ENCODE measurements at regions not wholly inside any gene's neighbourhood (a gene's known extent, or its start where the extent isn't known, plus 50 kb on each side); places are given as distances from the start of the nearest gene placed in this dataset.

DNA sequence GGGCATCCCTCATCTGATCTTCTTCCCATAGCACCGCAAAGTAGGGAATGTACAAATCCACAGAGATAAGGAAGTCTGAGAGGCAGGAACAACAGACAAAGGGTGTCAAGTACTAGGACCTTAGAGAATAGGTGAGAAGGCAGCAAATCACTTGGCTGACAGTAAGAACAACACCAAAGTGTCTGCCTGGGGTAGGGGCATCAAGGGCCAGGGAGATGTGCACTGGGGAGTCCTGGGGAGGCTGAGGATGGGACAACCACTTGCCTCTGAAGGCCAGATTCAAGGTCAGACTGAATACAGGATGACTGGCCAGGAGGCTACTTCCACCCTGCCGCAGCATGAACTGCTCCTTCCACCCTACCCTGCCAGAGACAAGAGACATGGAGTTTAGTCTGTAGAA, 1040.8 kb downstream of the BCL11B start:
- H3K9me3 ChIP-seq, result no peaks in the 10 kb centered on the region
- H3K27ac ChIP-seq, result no peak overlapping the region
- H3K4me3 ChIP-seq, result no peak overlapping the region
- TF ChIP-seq CTCF (IDR thresholded peaks at IDR 0.05), result no peak
- no peak for TF ChIP-seq POLR2A (IDR thresholded peaks at IDR 0.05)
- TF ChIP-seq POLR2AphosphoS5 (IDR thresholded peaks at IDR 0.05), result no peak
- no peak for DNase-seq (ENCODE audit: low spot score)
- peaks cover 2% of the 10 kb centered on the region for H3K27me3 ChIP-seq (replicated peaks; ENCODE audit: insufficient read depth)
- 78% methylated on average over 2 of the region's 2 CpGs for WGBS
- no peaks in the 10 kb centered on the region for H3K36me3 ChIP-seq
- H3K4me1 ChIP-seq (replicated peaks), result no peaks in the 10 kb centered on the region
- intact Hi-C loops (cut with DNase I), result no loop called here

DNA sequence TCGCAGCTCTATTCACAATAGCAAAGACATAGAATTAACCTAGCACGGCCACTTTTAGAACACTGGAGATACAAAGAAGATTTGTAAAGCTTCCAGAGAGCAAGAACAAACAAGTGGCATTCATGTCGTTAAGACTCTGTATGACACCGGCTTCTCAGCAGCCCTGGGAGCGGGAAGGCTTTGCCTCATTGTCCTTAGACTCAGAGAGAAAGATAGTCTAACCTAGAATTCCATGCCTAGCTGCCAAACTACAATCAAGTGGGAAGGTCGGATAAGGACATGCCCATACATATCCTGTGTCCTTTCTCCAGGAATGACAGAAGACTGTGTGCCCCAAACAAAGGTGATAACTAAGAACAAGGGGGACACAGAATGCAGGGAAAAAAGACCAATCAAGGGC, 1038.3 kb downstream of the BCL11B start:
- H3K9me3 ChIP-seq, result no peaks in the 10 kb centered on the region
- TF ChIP-seq POLR2AphosphoS5 (IDR thresholded peaks at IDR 0.05) (no peak), POLR2A (IDR thresholded peaks at IDR 0.05) (no peak), CTCF (IDR thresholded peaks at IDR 0.05) (no peak)

DNA sequence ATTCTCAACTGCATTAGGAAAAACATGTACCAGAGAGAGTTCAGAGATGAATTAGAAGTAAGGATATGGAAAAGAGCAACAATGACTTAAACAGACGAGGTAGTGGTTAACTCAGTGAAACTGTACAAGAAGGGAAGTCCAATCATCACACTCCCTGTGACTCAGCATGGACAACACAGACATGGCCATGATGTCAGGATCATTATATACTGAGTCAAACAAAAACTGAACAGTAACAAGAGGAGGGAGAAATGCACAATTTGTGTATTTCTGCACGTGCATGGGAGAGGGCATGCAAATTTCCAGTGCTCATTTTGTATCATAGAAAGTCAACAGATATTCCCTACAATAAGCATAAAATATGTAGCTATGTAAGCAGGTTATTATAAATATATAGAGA, 1037.8 kb downstream of the BCL11B start:
- H3K27ac ChIP-seq, result no peak overlapping the region
- no peak overlapping the region for H3K4me3 ChIP-seq
- 80% methylated on average over 2 of the region's 2 CpGs for WGBS
- no peaks in the 10 kb centered on the region for H3K36me3 ChIP-seq
- TF ChIP-seq CTCF (IDR thresholded peaks at IDR 0.05), result no peak
- H3K9me3 ChIP-seq, result no peaks in the 10 kb centered on the region
- intact Hi-C loops (cut with DNase I), result no loop called here
- no peak for DNase-seq (ENCODE audit: low spot score)
- no peaks in the 10 kb centered on the region for H3K4me1 ChIP-seq (replicated peaks)
- peaks cover 2% of the 10 kb centered on the region for H3K27me3 ChIP-seq (replicated peaks; ENCODE audit: insufficient read depth)

More for the DNA sequence above, 1038.3 kb downstream of the BCL11B start:
- no peak overlapping the region for H3K4me3 ChIP-seq
- H3K4me1 ChIP-seq (replicated peaks), result no peaks in the 10 kb centered on the region
- peaks cover 2% of the 10 kb centered on the region for H3K27me3 ChIP-seq (replicated peaks; ENCODE audit: insufficient read depth)
- DNase-seq (ENCODE audit: low spot score), result no peak
- no peaks in the 10 kb centered on the region for H3K36me3 ChIP-seq
- WGBS, result 54% methylated on average over 6 of the region's 6 CpGs
- no peak overlapping the region for H3K27ac ChIP-seq
- intact Hi-C loops (cut with DNase I), result no loop called here

DNA sequence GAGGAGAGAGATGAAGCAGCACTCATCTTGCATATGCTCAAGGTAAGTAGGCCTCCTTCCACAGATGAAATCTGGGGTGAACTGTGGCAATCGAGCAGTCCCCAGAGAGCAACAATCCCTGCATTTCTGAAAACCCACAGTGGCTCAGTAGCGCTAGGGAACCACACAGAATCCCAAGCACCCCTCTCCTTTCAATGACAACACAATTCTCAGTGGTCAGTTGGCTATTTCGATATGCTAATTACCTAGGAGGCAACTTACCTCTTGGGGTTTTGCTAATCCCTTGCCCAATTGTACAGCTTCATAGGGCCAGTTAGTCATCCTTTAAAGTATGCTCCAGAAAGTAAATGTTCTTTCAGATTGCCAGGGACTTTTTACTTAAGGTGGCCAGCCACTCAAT, 1035.7 kb downstream of the BCL11B start:
- 89% methylated on average over 3 of the region's 3 CpGs for WGBS
- Histone ChIP-seq H3K36me3 (no peaks in the 10 kb centered on the region), H3K4me3 (no peak overlapping the region), H3K4me1 (replicated peaks) (no peaks in the 10 kb centered on the region), H3K27ac (no peak overlapping the region), H3K9me3 (no peaks in the 10 kb centered on the region), H3K27me3 (replicated peaks; ENCODE audit: insufficient read depth) (peaks cover 2% of the 10 kb centered on the region)
- intact Hi-C loops (cut with DNase I), result no loop called here
- no peak for DNase-seq (ENCODE audit: low spot score)
- TF ChIP-seq POLR2AphosphoS5 (IDR thresholded peaks at IDR 0.05) (no peak), CTCF (IDR thresholded peaks at IDR 0.05) (no peak), POLR2A (IDR thresholded peaks at IDR 0.05) (no peak)

GRCh38 chr14:98237939-98238338, 1034.1 kb downstream of the BCL11B start:
- intact Hi-C loops (cut with DNase I), result no loop called here
- DNase-seq (ENCODE audit: low spot score), result no peak
- H3K4me3 ChIP-seq, result no peak overlapping the region

More at GRCh38 chr14:98237939-98238338, 1034.1 kb downstream of the BCL11B start:
- Histone ChIP-seq H3K9me3 (no peaks in the 10 kb centered on the region), H3K4me1 (replicated peaks) (no peaks in the 10 kb centered on the region), H3K27ac (no peak overlapping the region), H3K27me3 (replicated peaks; ENCODE audit: insufficient read depth) (no peaks in the 10 kb centered on the region), H3K36me3 (no peaks in the 10 kb centered on the region)
- TF ChIP-seq POLR2AphosphoS5 (IDR thresholded peaks at IDR 0.05) (no peak), POLR2A (IDR thresholded peaks at IDR 0.05) (no peak), CTCF (IDR thresholded peaks at IDR 0.05) (no peak)
- WGBS, result 90% methylated on average over 4 of the region's 4 CpGs

Measured in prostate gland (tissue), 2 donors.